Activated CD8-positive, alpha-beta memory T cell treated with anti-CD3 and anti-CD28 coated beads, Interleukin-2, amount 10 ng/mL, durations not matched to agents 7 days and 5 days (primary cell): ENCODE measurements at regions not wholly inside any gene's neighbourhood (a gene's known extent, or its start where the extent isn't known, plus 50 kb on each side); places are given as distances from the start of the nearest gene placed in this dataset.

ENCODE experiments used
- ATAC-seq: fragments of 150-1000 bp; cut with Tn5 transposase; one replicate; pipeline ENCODE4 v1.10.0; 2021; ENCODE audit warnings: moderate library complexity
- CTCF ChIA-PET: fragments of 350-600 bp; sonication (Branson Sonifier 250); formaldehyde crosslinking; loops from one replicate; lab custom pipeline; 2021; ENCODE audit warnings: antibody characterized with exemption; lab: Charles Lee
- DNase-seq: peaks from one replicate; pipeline ENCODE4 v3.0.0-alpha.2; 2020
- H3K27ac Mint-ChIP-seq: one replicate; pipeline ENCODE4 v1.8.0; 2021; ENCODE audit warnings: mild to moderate bottlenecking, mixed read lengths
- H3K27me3 Mint-ChIP-seq: one replicate; pipeline ENCODE4 v1.8.0; 2021; ENCODE audit warnings: mixed read lengths
- H3K36me3 Mint-ChIP-seq: one replicate; pipeline ENCODE4 v1.8.0; 2021; ENCODE audit warnings: mild to moderate bottlenecking, mixed read lengths
- H3K4me1 Mint-ChIP-seq: one replicate; pipeline ENCODE4 v1.8.0; 2021; ENCODE audit warnings: mixed read lengths
- H3K4me3 Mint-ChIP-seq: one replicate; pipeline ENCODE4 v1.8.0; 2021; ENCODE audit warnings: mild to moderate bottlenecking, moderate library complexity, mixed read lengths
- H3K9me3 Mint-ChIP-seq: one replicate; pipeline ENCODE4 v1.8.0; 2022; ENCODE audit warnings: low read depth, mixed read lengths

GRCh38 chr7:110224643-110225042 is 866.3 kb upstream of the LRRN3 start:
- H3K4me1 Mint-ChIP-seq: no peaks in the 10 kb centered on the region
- H3K4me3 Mint-ChIP-seq: no peak overlapping the region
- CTCF ChIA-PET: no interaction called here
- ATAC-seq: no peak
- no peaks in the 10 kb centered on the region for H3K27me3 Mint-ChIP-seq
- no peak for DNase-seq
- H3K27ac Mint-ChIP-seq: no peak overlapping the region
- H3K36me3 Mint-ChIP-seq: no peaks in the 10 kb centered on the region
- no peaks in the 10 kb centered on the region for H3K9me3 Mint-ChIP-seq

GRCh38 chr7:110246118-110246517 is 844.8 kb upstream of the LRRN3 start:
- H3K9me3 Mint-ChIP-seq: no peaks in the 10 kb centered on the region
- no peaks in the 10 kb centered on the region for H3K27me3 Mint-ChIP-seq
- H3K4me3 Mint-ChIP-seq: no peak overlapping the region
- no peak for DNase-seq
- no peaks in the 10 kb centered on the region for H3K4me1 Mint-ChIP-seq
- H3K36me3 Mint-ChIP-seq: no peaks in the 10 kb centered on the region
- ATAC-seq: no peak
- CTCF ChIA-PET: no interaction called here
- no peak overlapping the region for H3K27ac Mint-ChIP-seq

- Mint-ChIP-seq H3K27me3 (no peaks in the 10 kb centered on the region), H3K27ac (no peak overlapping the region), H3K4me1 (no peaks in the 10 kb centered on the region), H3K4me3 (no peak overlapping the region), H3K9me3 (no peaks in the 10 kb centered on the region), H3K36me3 (no peaks in the 10 kb centered on the region)
- no peak for ATAC-seq
- DNase-seq: no peak
- CTCF ChIA-PET: no interaction called here
These were observed 837.8 kb upstream of the LRRN3 start for GRCh38 chr7:110253093-110253492.

- Mint-ChIP-seq H3K27me3 (no peaks in the 10 kb centered on the region), H3K4me3 (no peak overlapping the region), H3K36me3 (no peaks in the 10 kb centered on the region), H3K9me3 (no peaks in the 10 kb centered on the region), H3K4me1 (no peaks in the 10 kb centered on the region), H3K27ac (no peak overlapping the region)
- CTCF ChIA-PET: no interaction called here
- ATAC-seq: no peak
- DNase-seq: no peak
These were observed 833.3 kb upstream of the LRRN3 start for GRCh38 chr7:110257673-110258072.

- Mint-ChIP-seq H3K27ac (no peak overlapping the region), H3K4me3 (no peak overlapping the region), H3K9me3 (no peaks in the 10 kb centered on the region), H3K27me3 (no peaks in the 10 kb centered on the region), H3K4me1 (no peaks in the 10 kb centered on the region), H3K36me3 (no peaks in the 10 kb centered on the region)
- ATAC-seq (no peak), DNase-seq (no peak)
- CTCF ChIA-PET: no interaction called here
These were observed 828.7 kb upstream of the LRRN3 start for GRCh38 chr7:110262251-110262650.

GRCh38 chr7:110264288-110264687 is 826.6 kb upstream of the LRRN3 start:
- no peaks in the 10 kb centered on the region for H3K4me1 Mint-ChIP-seq
- H3K27me3 Mint-ChIP-seq: no peaks in the 10 kb centered on the region

GRCh38 chr7:110281362-110281761 is 809.6 kb upstream of the LRRN3 start:
- Mint-ChIP-seq H3K27ac (no peak overlapping the region), H3K27me3 (no peaks in the 10 kb centered on the region), H3K4me1 (no peaks in the 10 kb centered on the region), H3K9me3 (peaks cover 2% of the 10 kb centered on the region), H3K36me3 (no peaks in the 10 kb centered on the region), H3K4me3 (no peak overlapping the region)
- DNase-seq (no peak), ATAC-seq (no peak)
- CTCF ChIA-PET: no interaction called here

More at GRCh38 chr7:110264288-110264687, 826.6 kb upstream of the LRRN3 start:
- DNase-seq: no peak
- no peak for ATAC-seq
- no peak overlapping the region for H3K4me3 Mint-ChIP-seq
- CTCF ChIA-PET: no interaction called here
- H3K36me3 Mint-ChIP-seq: no peaks in the 10 kb centered on the region
- no peak overlapping the region for H3K27ac Mint-ChIP-seq
- H3K9me3 Mint-ChIP-seq: no peaks in the 10 kb centered on the region

- no peaks in the 10 kb centered on the region for H3K36me3 Mint-ChIP-seq
- no peak for ATAC-seq
- H3K27me3 Mint-ChIP-seq: no peaks in the 10 kb centered on the region
- H3K9me3 Mint-ChIP-seq: peaks cover 2% of the 10 kb centered on the region
- no peak overlapping the region for H3K27ac Mint-ChIP-seq
- no peaks in the 10 kb centered on the region for H3K4me1 Mint-ChIP-seq
- no peak for DNase-seq
- H3K4me3 Mint-ChIP-seq: no peak overlapping the region
- CTCF ChIA-PET: no interaction called here
These were observed 807.9 kb upstream of the LRRN3 start for GRCh38 chr7:110283056-110283455.

- no peaks in the 10 kb centered on the region for H3K4me1 Mint-ChIP-seq
- no peaks in the 10 kb centered on the region for H3K27me3 Mint-ChIP-seq
- no peaks in the 10 kb centered on the region for H3K9me3 Mint-ChIP-seq
- H3K36me3 Mint-ChIP-seq: no peaks in the 10 kb centered on the region
- no peak overlapping the region for H3K27ac Mint-ChIP-seq
- DNase-seq: no peak
- H3K4me3 Mint-ChIP-seq: no peak overlapping the region
- CTCF ChIA-PET: no interaction called here
- ATAC-seq: no peak
These were observed 799.5 kb upstream of the LRRN3 start for GRCh38 chr7:110291430-110291829.

- H3K4me1 Mint-ChIP-seq: no peaks in the 10 kb centered on the region
- no peaks in the 10 kb centered on the region for H3K27me3 Mint-ChIP-seq
- ATAC-seq (no peak), DNase-seq (no peak)
- H3K36me3 Mint-ChIP-seq: no peaks in the 10 kb centered on the region
- H3K4me3 Mint-ChIP-seq: no peak overlapping the region
- H3K27ac Mint-ChIP-seq: no peak overlapping the region
- H3K9me3 Mint-ChIP-seq: no peaks in the 10 kb centered on the region
- CTCF ChIA-PET: no interaction called here
These were observed 794.6 kb upstream of the LRRN3 start for GRCh38 chr7:110296321-110296720.

- H3K27ac Mint-ChIP-seq: no peak overlapping the region
- no peaks in the 10 kb centered on the region for H3K36me3 Mint-ChIP-seq
- no peaks in the 10 kb centered on the region for H3K4me1 Mint-ChIP-seq
- H3K9me3 Mint-ChIP-seq: peaks cover 2% of the 10 kb centered on the region
- ATAC-seq (no peak), DNase-seq (no peak)
- CTCF ChIA-PET: no interaction called here
- no peaks in the 10 kb centered on the region for H3K27me3 Mint-ChIP-seq
- no peak overlapping the region for H3K4me3 Mint-ChIP-seq
These were observed 783.2 kb upstream of the LRRN3 start for GRCh38 chr7:110307776-110308175.

- Mint-ChIP-seq H3K9me3 (peaks cover 2% of the 10 kb centered on the region), H3K4me3 (no peak overlapping the region), H3K4me1 (no peaks in the 10 kb centered on the region), H3K27ac (no peak overlapping the region), H3K36me3 (no peaks in the 10 kb centered on the region), H3K27me3 (no peaks in the 10 kb centered on the region)
- no peak for DNase-seq
- no peak for ATAC-seq
- CTCF ChIA-PET: no interaction called here
These were observed 782.1 kb upstream of the LRRN3 start for GRCh38 chr7:110308791-110309190.

GRCh38 chr7:110309941-110310340 is 781.0 kb upstream of the LRRN3 start:
- H3K27ac Mint-ChIP-seq: no peak overlapping the region
- H3K4me3 Mint-ChIP-seq: no peak overlapping the region
- H3K27me3 Mint-ChIP-seq: no peaks in the 10 kb centered on the region
- H3K4me1 Mint-ChIP-seq: no peaks in the 10 kb centered on the region
- CTCF ChIA-PET: no interaction called here
- no peaks in the 10 kb centered on the region for H3K36me3 Mint-ChIP-seq
- peaks cover 2% of the 10 kb centered on the region for H3K9me3 Mint-ChIP-seq
- DNase-seq (no peak), ATAC-seq (no peak)

GRCh38 chr7:110311556-110311955 is 779.4 kb upstream of the LRRN3 start:
- Mint-ChIP-seq H3K4me3 (no peak overlapping the region), H3K36me3 (no peaks in the 10 kb centered on the region), H3K27me3 (no peaks in the 10 kb centered on the region), H3K9me3 (peaks cover 3% of the 10 kb centered on the region), H3K4me1 (no peaks in the 10 kb centered on the region), H3K27ac (no peak overlapping the region)
- ATAC-seq (no peak), DNase-seq (no peak)
- CTCF ChIA-PET: no interaction called here

GRCh38 chr7:110317541-110318265 is 773.2 kb upstream of the LRRN3 start:
- no peak overlapping the region for H3K27ac Mint-ChIP-seq

More at GRCh38 chr7:110317541-110318265, 773.2 kb upstream of the LRRN3 start:
- Mint-ChIP-seq H3K4me3 (no peak overlapping the region), H3K4me1 (peaks cover 3% of the 10 kb centered on the region), H3K27me3 (no peaks in the 10 kb centered on the region), H3K36me3 (no peaks in the 10 kb centered on the region), H3K9me3 (peaks cover 3% of the 10 kb centered on the region)
- no peak for DNase-seq
- no peak for ATAC-seq
- CTCF ChIA-PET: no interaction called here
